Posterior vena cava (tissue), 2 donors: ENCODE measurements at regions not wholly inside any gene's neighbourhood (a gene's known extent, or its start where the extent isn't known, plus 50 kb on each side); places are given as distances from the start of the nearest gene placed in this dataset.

Experiments used
- DNase-seq: peaks from one replicate; pipeline ENCODE4 v3.0.0-alpha.2; 2020; ENCODE audit warnings: low spot score
- intact Hi-C, 2 donors: fragments of 100-400 bp; cut with DNase I; formaldehyde crosslinking; loops; one replicate each; pipeline versions ENCODE4 v1.14.1 to v1.14.2; 2022 to 2023
- donor health status: DM: yes; HTN: yes; CAD: no.
- donor health status: DM: yes; HTN: yes; CAD: no.

- DNase-seq: no peak
- intact Hi-C loops: no loop called here
Observed at GRCh38 chr6:137651178-137651577, 157.0 kb upstream of the OLIG3 start.

GRCh38 chr6:137651591-137652335 is 157.6 kb upstream of the OLIG3 start:
- intact Hi-C loops: no loop called here
- no peak for DNase-seq

- intact Hi-C loops: no loop called here
- DNase-seq: no peak
Observed at GRCh38 chr6:137652961-137653705, 158.9 kb upstream of the OLIG3 start.

GRCh38 chr6:137653706-137654059 is 159.5 kb upstream of the OLIG3 start:
- no peak for DNase-seq
- intact Hi-C loops: no loop called here

GRCh38 chr6:137654365-137654981 is 160.3 kb upstream of the OLIG3 start:
- no peak for DNase-seq
- intact Hi-C loops: no loop called here

GRCh38 chr6:137655291-137655690 is 161.1 kb upstream of the OLIG3 start:
- no peak for DNase-seq
- intact Hi-C loops: no loop called here

- intact Hi-C loops: no loop called here
- DNase-seq: no peak
Observed at GRCh38 chr6:137656735-137657134, 162.5 kb upstream of the OLIG3 start.

- DNase-seq: no peak
- intact Hi-C loops: no loop called here
Observed at GRCh38 chr6:137657351-137657911, 163.2 kb upstream of the OLIG3 start.

GRCh38 chr6:137658287-137658686 is 164.1 kb upstream of the OLIG3 start:
- intact Hi-C loops: no loop called here

GRCh38 chr6:137659871-137660270 is 165.7 kb upstream of the OLIG3 start:
- intact Hi-C loops: no loop called here
- DNase-seq: no peak

More at GRCh38 chr6:137658287-137658686, 164.1 kb upstream of the OLIG3 start:
- DNase-seq: no peak

- DNase-seq: no peak
- intact Hi-C loops: no loop called here
Observed at GRCh38 chr6:137660296-137660731, 166.1 kb upstream of the OLIG3 start.

- intact Hi-C loops: no loop called here
- DNase-seq: no peak
Observed at GRCh38 chr6:137661601-137662000, 167.4 kb upstream of the OLIG3 start.

GRCh38 chr6:137664183-137664582 is 170.0 kb upstream of the OLIG3 start:
- no peak for DNase-seq
- intact Hi-C loops: no loop called here

- no peak for DNase-seq
- intact Hi-C loops: no loop called here
Observed at GRCh38 chr6:137665342-137665934, 171.2 kb upstream of the OLIG3 start.

GRCh38 chr6:137666202-137666774 is 172.1 kb upstream of the OLIG3 start:
- intact Hi-C loops: no loop called here
- DNase-seq: no peak

- DNase-seq: no peak
- intact Hi-C loops: loop anchor here in 1 of 2 donors (10.0 kb wide), 1 partner anchor 731 kb away; the partner anchor contains the start of gene HEBP2
Observed at GRCh38 chr6:137673603-137674002, 179.4 kb upstream of the OLIG3 start.

GRCh38 chr6:137676888-137677287 is 182.7 kb upstream of the OLIG3 start:
- DNase-seq: no peak
- intact Hi-C loops: loop anchor here in 1 of 2 donors (10.0 kb wide), 1 partner anchor 728 kb away; the partner anchor contains the start of gene HEBP2

- no peak for DNase-seq
Observed at GRCh38 chr6:137677709-137678108, 183.5 kb upstream of the OLIG3 start.

GRCh38 chr6:137678451-137678850 is 184.3 kb upstream of the OLIG3 start:
- intact Hi-C loops: loop anchor here in 1 of 2 donors (10.0 kb wide), 1 partner anchor 726 kb away; the partner anchor contains the start of gene HEBP2

More at GRCh38 chr6:137677709-137678108, 183.5 kb upstream of the OLIG3 start:
- intact Hi-C loops: loop anchor here in 1 of 2 donors (10.0 kb wide), 1 partner anchor 727 kb away; the partner anchor contains the start of gene HEBP2

More at GRCh38 chr6:137678451-137678850, 184.3 kb upstream of the OLIG3 start:
- no peak for DNase-seq
